ENCODE measurements at regions not wholly inside any gene's neighbourhood (a gene's known extent, or its start where the extent isn't known, plus 50 kb on each side); places are given as distances from the start of the nearest gene placed in this dataset.

DNA sequence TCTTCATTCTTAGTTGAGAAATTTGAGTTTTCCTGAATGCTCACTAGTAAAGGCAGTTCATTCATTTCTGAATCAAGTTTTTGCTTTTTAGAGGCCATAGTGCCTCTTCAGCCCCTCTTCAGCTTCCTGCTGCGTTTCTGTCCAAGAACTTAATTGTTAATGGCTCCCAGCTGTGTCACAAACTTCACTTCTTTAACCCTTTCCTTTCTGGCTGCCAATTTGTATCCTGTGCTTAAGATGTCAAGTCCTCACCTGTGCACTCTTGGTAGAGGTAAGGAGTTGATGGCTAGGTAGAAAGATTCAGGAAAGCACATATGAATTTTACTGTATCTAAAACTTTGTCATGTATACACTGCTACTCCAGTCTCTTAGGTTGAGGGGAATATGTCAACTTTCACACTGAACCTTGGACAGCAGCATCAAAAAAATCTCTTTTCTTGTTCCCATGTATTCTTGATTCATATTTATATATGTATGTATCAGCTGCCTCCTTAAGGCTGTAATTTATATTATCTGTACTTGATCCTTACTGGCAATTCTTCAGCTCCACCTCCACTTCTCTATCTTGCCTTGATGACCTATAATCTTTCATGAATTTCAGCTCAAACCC, 612.8 kb downstream of the LMO4 start:
- BruUV-seq (replicated peaks) = no TSS peak
- in situ Hi-C loops (cut with MboI) = no loop called here
- Histone ChIP-seq H2AFZ (ENCODE audit: control insufficient read depth, low read depth, low read length) (no peak overlapping the region), H3K4me3 (no peak overlapping the region), H3K27me3 (replicated peaks in 1 of 2; ENCODE audit: control insufficient read depth in 2 of 2, insufficient read depth in 2 of 2, low read length in 1 of 2) (no peaks in the 10 kb centered on the region; a peak in 1 of 4 replicates), H3K79me2 (ENCODE audit: control insufficient read depth, insufficient read depth, low read length) (no peaks in the 10 kb centered on the region), H3K9ac (ENCODE audit: control insufficient read depth, insufficient read depth, low read length) (no peak overlapping the region), H3K4me2 (ENCODE audit: control insufficient read depth, insufficient read depth) (no peak overlapping the region), H4K20me1 (ENCODE audit: control insufficient read depth, insufficient read depth) (no peaks in the 10 kb centered on the region), H3K27ac (ENCODE audit: control insufficient read depth, insufficient read depth) (no peak overlapping the region), H3K9me3 (replicated peaks; ENCODE audit: control insufficient read depth, insufficient read depth, low read length) (no peaks in the 10 kb centered on the region), H3K36me3 (ENCODE audit: control insufficient read depth in 2 of 2, insufficient read depth in 2 of 2, low read length in 1 of 2) (no peaks in the 10 kb centered on the region), H3K4me1 (ENCODE audit: control insufficient read depth, insufficient read depth, low read length) (no peaks in the 10 kb centered on the region)
- RAD21 ChIA-PET (ENCODE audit: unreplicated experiment) = no interaction called here
- POLR2A ChIA-PET = no interaction called here
- no peak for TF ChIP-seq ZNF384 (IDR thresholded peaks at IDR 0.05; ENCODE audit: borderline replicate concordance, low read depth, low read length)
- TF ChIP-seq ZNF207 (IDR thresholded peaks at IDR 0.05; ENCODE audit: borderline replicate concordance) = no peak
- no peak for TF ChIP-seq CEBPB (IDR thresholded peaks at IDR 0.05; ENCODE audit: borderline replicate concordance in 1 of 2, low read depth in 2 of 2, low read length in 2 of 2)
- TF ChIP-seq CHD2 (IDR thresholded peaks at IDR 0.05; ENCODE audit: borderline replicate concordance, low read depth, low read length) = no peak
- no peak for TF ChIP-seq SUPT20H (IDR thresholded peaks at IDR 0.05; ENCODE audit: borderline replicate concordance, control insufficient read depth, low read depth, low read length)
- TF ChIP-seq MEF2B (IDR thresholded peaks at IDR 0.05; ENCODE audit: partially characterized antibody, poor library complexity, severe bottlenecking) = no peak
- no peak for TF ChIP-seq STAT1 (conservative IDR thresholded peaks at IDR 0.05)
- TF ChIP-seq PKNOX1 (IDR thresholded peaks at IDR 0.05) = no peak
- no peak for TF ChIP-seq ATF7 (IDR thresholded peaks at IDR 0.05; ENCODE audit: low read depth)
- TF ChIP-seq NFYB (IDR thresholded peaks at IDR 0.05; ENCODE audit: insufficient read depth, low read depth, low read length) = no peak
- no peak for TF ChIP-seq EP300 (IDR thresholded peaks at IDR 0.05; ENCODE audit: borderline replicate concordance in 1 of 2, control insufficient read depth in 1 of 2, low read depth in 2 of 2, low read length in 2 of 2)
- TF ChIP-seq BCL11A (IDR thresholded peaks at IDR 0.05; ENCODE audit: low read depth, low read length) = no peak
- TF ChIP-seq HCFC1 (IDR thresholded peaks at IDR 0.05; ENCODE audit: low read length) = no peak
- TF ChIP-seq JUND (IDR thresholded peaks at IDR 0.05; ENCODE audit: low read depth, low read length) = no peak
- no peak for TF ChIP-seq MYC (IDR thresholded peaks at IDR 0.05; ENCODE audit: insufficient read depth, insufficient read length, insufficient replicate concordance, low read length, severe bottlenecking)
- DNase-seq (ENCODE audit: low read depth, low spot score) (no peak), FAIRE-seq (no peak), ATAC-seq (no peak)
- CTCF ChIA-PET = no interaction called here
- WGBS (ENCODE audit: insufficient coverage, insufficient replicate concordance, low lambda C conversion rate, missing lambda C conversion rate) = 5% methylated on average over 1 of the region's 1 CpG
- intact Hi-C loops (cut with micrococcal nuclease; ENCODE audit: unreplicated experiment) = no loop called here
- SMC1A ChIA-PET (ENCODE audit: uncharacterized antibody, unreplicated experiment) = interaction anchor here (0.9 to 1.5 kb wide), 2 partner anchors 13 to 812 kb away, joined by 3 read pairs; no protein-coding TSS in a partner anchor

All from GM12878 (cell line).